NCI-H446 treated with DMSO at 0.1 percent for 48 hours (cell line): ENCODE measurements at regions not wholly inside any gene's neighbourhood (a gene's known extent, or its start where the extent isn't known, plus 50 kb on each side); places are given as distances from the start of the nearest gene placed in this dataset.
"Not testable (repeated sequence)": the region's sequence is repeated elsewhere in the genome, so short reads cannot be mapped to it uniquely, and the experiment has no call there.

ENCODE experiments used
- DNase-seq: peaks from one replicate; lab custom pipeline; 2025; lab: John Stamatoyannopoulos, UW

- DNase-seq: no peak
Measured at GRCh38 chr3:6435951-6436350, 425.0 kb upstream of the GRM7 start.

GRCh38 chr3:6437631-6438030 lies 423.3 kb upstream of the GRM7 start:
- DNase-seq: no peak

- DNase-seq: no peak
Measured at GRCh38 chr3:6438031-6438430, 422.9 kb upstream of the GRM7 start.

DNA sequence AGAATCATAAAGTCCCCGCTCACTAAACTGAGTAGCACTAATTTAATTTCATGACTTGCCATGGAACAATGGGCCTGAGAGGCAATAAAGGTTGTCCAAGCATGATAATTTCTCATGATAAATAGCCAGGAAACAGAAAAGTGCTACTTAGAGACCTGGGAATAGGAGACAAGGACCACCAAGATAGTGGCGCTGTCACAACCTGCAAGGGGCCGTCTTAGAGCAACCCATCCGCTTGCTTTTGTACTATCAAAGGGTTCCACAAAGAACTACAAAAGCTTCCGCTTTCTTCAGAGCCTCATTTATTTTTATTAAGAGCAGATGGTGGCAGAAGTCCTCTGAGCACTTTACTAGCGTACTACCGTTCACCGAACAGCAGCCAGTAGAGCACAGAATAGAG lies 421.7 kb upstream of the GRM7 start:
- no peak for DNase-seq

GRCh38 chr3:6439824-6440223 lies 421.1 kb upstream of the GRM7 start:
- DNase-seq: no peak

GRCh38 chr3:6444888-6445658 lies 415.8 kb upstream of the GRM7 start:
- no peak for DNase-seq

- DNase-seq: no peak
Measured at GRCh38 chr3:6447166-6447801, 413.6 kb upstream of the GRM7 start.

DNA sequence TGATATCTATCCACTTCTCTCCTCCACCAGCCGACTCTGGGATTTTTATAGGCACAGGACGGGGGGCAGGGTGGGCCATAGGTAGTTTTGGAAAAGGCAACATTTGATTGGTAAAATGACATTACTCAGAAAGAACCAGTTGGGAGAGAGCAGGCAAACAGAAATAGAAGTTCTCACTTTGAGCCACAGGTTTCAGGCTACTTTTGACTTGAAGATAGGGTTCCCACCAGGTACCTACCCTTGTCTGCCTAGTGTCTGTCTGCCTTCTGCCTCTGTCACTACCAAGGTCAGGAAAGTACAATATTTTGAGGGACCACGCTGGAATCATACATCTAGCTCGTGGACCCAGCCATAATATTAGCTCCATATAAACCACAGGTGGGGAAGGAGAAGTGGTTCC lies 412.9 kb upstream of the GRM7 start:
- no peak for DNase-seq

DNA sequence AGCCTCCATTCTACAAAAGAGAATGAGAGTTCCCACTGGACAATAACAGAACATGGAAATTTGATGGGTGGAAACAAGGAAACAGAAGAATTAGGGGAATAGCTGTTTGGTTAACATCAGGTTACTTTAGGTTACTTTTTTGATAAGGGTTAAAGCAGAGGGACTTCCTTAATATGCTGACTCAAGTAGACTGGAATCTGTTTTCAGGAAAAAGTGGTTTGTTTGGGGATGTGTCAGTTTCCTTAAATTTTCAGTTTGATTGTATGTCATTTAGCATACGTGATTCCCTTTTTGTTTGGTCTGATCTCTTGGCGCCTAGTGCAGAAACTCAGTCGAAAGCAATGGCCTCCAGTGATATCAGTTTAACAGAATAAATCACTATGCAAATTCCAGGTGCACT lies 411.8 kb upstream of the GRM7 start:
- DNase-seq: no peak

DNA sequence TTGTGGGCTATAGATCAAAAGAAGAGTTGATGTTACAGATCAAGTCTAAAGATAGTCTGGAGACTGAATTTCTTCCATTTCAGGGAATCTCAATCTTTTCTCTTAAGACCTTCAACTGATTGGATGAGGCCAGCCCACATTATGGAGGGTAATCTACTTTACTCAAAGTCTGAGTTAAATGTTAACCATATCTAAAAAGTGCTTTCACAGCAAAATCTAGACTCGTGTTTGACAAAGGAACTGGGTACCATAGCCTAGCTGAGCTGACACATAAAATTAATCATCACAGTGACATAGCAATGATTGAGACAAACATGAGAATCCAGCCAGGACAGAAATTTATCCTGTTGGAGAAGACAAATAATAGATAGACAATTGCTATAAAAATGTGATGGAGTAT lies 407.9 kb upstream of the GRM7 start:
- no peak for DNase-seq

DNA sequence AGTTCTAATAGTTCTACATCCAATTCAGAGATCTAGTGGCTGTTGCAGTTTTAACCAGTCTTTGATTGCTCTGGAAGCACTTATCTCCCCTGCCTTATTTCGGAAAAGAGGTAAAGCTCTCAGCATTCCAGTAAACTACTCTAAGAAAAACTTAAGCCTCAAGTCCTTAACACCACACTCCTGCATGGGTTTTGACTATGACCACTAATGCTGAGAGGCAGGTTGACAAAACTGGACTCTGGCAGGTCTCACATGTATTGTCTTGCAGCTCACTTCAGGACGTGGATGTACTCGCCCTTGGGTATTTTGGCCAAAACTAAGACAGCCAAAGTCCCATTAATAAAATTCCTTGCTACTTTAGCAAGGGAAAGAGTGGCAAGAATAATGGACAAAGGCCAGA lies 405.9 kb upstream of the GRM7 start:
- DNase-seq: no peak

DNA sequence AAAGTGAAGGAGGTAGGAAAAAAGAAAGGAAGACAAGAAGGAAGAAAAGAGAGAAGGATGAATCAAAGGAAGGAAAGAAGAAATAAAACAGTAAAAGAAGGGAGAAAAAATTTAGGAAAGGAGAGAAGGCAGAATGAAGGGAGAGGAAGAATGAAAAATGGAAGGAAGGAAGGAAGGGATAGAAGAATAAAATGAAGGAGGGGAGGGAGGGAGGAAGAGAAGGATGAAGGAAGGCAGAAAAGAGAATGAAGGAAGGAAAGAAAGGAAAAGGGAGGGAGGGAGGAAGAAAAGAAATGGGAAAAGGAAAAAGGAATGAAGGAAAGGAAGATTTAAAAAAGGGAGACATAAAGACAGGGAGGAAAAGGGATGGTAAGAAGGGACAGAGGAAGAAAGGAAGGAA lies 393.7 kb upstream of the GRM7 start:
- DNase-seq: no peak

- DNase-seq: no peak
Measured at GRCh38 chr3:6468589-6468988, 392.3 kb upstream of the GRM7 start.

DNA sequence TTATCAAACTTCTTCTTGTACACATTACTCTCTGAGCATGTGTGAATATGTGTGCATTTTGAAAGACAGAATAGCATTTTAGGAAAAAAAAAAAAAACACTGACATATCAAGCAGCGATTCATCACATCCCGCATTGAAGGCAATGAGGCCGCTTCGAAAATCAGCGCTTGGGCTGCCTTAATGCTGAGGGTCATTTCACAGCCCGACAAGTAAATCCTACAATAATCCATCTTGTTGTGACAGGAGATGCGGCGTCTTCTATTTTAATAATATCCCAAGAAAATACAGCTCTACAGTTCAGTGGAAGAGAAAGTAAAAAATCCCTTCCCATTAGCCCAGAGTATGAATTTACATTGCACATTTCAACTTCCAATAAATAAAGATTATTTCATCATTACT lies 389.2 kb upstream of the GRM7 start:
- DNase-seq: no peak

DNA sequence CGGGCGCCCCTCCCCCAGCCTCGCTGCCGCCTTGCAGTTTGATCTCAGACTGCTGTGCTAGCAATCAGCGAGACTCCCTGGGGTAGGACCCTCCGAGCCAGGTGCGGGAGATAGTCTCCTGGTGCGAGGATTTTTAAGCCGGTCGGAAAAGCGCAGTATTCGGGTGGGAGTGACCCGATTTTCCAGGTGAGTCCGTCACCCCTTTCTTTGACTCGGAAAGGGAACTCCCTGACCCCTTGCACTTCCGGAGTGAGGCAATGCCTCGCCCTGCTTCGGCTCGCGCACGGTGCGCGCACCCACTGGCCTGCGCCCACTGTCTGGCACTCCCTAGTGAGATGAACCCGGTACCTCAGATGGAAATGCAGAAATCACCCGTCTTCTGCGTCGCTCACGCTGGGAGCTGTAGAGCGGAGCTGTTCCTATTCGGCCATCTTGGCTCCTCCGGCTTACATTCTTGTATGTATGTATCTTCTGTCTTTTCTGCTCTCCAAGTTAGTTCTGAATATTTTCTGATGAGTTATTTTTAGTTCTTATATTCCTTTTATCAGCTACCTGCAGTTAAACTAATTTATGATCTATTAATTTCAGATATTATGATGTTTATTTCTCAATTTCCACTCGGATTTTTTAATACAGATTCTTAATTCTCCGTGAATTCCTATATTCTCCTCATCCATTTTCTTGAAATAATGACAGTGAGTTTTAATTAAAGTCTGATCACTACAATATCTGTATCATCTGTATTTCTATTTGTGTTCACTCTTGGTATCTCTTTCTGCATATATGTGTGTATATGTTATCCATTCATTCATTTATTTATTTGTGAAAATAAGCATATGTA lies 370.2 kb upstream of the GRM7 start:
- not testable (repeated sequence) for DNase-seq

DNA sequence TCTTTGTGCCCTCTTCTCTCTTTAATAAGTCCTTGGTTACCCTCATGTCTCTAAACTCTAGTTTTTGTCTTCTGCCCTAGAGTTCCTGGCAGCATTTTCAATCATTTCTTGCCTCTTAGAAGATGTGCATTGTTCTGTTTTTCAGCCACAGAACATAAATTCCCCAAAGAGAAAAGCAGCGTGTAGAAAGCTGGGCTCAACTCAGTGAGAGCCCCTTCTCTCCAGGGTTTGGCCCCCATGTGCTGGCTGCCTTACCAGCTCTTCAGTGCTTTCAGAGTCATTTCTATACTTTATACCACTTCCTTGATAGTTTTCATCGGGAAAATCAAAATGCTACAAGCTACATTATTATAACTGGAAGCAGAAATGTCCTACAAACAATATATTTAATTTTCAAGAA lies 369.1 kb upstream of the GRM7 start:
- no peak for DNase-seq

DNA sequence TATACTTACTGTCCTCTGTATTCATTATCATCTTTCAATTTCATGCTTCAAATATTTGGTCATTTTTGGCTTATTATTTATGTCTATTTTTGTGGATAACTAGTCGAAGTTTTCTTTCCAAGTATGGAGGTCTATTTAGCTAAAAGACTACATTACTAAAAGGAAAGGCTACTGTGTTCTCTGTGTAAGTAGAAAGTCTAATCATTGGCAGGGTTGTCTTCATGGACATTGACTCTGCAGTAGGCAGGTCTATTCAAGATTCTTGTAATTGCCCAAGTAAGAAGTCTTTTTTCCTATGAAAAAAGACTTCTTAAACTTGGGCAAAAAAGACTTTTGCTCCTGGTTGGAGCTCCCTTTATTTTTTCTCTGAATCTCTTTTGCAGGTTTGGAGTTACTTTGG lies 368.6 kb upstream of the GRM7 start:
- no peak for DNase-seq

DNA sequence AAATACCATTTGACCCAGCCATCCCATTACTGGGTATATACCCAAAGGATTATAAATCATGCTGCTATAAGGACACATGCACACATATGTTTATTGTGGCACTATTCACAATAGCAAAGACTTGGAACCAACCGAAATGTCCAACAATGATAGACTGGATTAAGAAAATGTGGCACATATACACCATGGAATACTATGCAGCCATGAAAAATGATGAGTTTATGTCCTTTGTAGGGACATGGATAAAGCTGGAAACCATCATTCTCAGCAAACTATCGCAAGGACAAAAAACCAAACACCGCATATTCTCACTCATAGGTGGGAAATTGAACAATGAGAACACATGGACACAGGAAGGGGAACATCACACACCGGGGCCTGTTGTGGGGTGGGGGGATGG lies 362.0 kb upstream of the GRM7 start:
- not testable (repeated sequence) for DNase-seq

GRCh38 chr3:6504347-6504746 lies 356.6 kb upstream of the GRM7 start:
- DNase-seq: no peak

DNA sequence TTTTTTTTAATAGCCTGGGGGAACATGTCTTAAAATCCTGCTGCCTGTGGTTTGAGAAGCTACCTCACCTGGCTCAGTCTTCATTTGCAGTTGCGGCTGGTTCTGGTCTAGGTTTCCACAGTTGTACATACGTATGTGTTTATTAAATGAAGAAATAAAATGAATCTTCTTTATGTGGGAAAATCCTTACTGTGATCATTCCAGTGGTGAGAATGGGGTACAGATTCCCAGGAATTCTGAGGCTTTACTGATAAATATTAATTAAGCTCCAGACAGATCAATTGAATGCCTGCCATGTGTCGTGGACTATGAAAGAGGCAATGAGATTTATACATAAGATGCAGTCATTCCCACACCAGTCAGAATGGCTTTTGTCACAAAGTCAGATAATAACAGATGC lies 356.1 kb upstream of the GRM7 start:
- no peak for DNase-seq

- no peak for DNase-seq
Measured at GRCh38 chr3:6508410-6508759, 352.5 kb upstream of the GRM7 start.

DNA sequence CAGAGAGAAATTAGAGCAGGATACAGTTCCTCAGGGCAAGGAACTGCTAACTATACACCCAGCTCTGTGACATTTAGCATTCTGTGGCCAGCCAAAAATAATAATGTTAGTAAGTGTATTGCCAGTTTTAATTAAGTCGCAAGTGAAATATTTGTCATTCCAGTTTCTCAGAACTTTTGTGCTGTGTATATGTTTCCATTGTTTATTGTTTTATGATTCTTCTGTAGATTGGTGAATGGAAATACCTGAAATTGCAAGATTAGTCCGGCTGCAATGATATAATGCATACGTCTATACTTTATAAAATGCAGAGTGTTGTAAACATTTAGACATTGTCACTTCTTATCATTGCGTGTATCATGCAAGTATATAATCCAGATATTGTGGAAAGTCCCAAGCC lies 351.3 kb upstream of the GRM7 start:
- no peak for DNase-seq

DNA sequence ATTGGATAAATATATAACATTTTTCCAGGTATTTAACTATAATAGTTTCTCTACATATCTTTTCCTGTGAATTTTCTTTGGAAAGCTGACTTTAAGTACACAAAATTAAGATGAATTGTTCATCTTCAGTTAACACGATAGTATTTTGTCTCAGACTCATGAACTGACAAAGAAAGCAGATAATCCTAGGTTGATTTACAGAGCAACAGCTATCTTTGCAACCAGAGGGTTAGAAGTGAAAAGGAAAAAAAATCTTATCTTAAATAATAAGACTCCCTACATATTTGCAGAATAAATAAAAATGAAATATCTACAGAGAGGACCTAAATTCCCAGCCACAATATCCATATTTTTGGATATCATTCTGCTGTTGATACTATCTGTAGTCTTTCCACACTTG lies 350.2 kb upstream of the GRM7 start:
- DNase-seq: no peak
